Inflammatory macrophage (primary cell): ENCODE measurements at regions not wholly inside any gene's neighbourhood (a gene's known extent, or its start where the extent isn't known, plus 50 kb on each side); places are given as distances from the start of the nearest gene placed in this dataset.

Experiments
- DNase-seq, 2 donors: peaks; one replicate each; pipeline ENCODE4 v3.0.0-alpha.2; 2020 to 2022

DNA sequence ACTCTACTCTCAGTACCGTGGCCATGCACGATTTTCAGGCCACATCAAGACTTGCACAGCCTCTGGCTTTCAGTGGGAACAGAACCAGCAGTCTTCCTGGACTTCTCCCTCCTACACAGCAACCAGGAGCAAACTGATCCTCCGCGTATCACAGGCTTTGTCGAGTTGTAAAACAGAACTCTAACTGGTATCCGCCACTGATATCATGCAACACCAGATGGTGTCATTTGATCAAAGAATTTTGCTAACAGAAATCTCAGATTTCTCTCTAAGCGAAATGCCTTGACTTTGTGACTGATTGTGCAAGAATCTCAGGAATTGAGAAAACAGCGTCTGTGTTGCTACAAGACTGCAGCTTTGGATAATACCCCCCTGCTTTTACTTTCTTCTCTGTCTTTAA, 85.7 kb downstream of the COPS8 start:
- peak; percentile 20 to 34 for DNase-seq

- no peak for DNase-seq
Measured at GRCh38 chr2:237171881-237172280, 86.2 kb downstream of the COPS8 start.

DNA sequence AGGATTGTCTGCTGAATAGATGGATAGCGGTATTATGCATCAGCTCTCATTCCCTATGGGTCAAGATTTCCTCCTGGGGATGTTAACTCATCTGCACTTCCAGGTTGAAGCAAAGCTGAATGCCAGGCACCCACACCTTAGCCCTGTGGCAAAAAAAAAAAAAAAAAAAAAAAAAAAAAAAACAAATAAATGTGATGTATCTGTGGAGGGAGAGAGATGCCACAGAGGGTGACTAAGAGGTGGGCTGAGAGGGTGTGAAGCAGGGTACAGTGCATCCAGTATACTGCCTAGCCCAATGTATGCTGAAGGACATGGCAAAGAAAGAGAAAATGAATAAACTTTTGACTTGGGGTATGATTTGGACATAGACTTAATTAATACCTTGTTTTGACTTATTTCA, 91.4 kb downstream of the COPS8 start:
- no peak for DNase-seq

DNA sequence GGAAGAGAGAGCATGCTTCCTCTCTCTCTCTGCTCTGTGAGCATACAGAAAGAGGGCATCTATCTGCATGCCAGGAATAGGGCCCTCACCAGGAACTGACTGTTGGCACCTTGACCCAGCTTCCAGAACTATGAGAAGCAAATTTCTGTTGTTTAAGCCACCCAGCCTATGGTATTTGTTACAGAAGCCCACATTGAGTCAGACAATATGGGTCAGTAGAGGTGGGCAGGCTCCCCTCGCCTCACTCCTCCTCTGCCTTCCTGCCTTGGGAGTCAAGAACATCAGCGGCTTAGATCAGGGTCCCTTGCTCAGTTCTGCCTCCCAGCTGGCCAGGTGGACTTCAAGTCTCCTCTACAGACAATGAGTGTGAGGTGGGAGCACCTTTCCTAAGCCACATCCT, 92.3 kb downstream of the COPS8 start:
- no peak for DNase-seq

DNA sequence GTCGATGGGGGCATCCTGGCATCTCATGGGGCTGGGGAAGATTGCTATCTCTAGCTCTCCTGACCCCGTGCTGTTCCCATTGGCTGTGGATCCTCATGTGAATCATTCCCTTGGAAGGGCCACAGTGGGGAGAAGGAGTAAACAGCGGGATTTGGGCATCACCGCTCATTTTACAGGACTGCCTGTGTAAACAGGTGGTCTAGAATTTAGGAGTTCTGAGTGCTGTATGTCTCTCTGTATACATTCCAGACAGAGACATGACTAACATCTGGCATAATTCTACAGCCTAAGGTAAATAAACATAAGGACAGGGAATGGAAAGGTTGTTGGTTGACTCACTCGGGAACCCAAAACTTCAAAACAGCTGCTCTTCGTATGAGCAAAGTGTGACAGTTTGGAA, 92.7 kb downstream of the COPS8 start:
- no peak for DNase-seq

DNA sequence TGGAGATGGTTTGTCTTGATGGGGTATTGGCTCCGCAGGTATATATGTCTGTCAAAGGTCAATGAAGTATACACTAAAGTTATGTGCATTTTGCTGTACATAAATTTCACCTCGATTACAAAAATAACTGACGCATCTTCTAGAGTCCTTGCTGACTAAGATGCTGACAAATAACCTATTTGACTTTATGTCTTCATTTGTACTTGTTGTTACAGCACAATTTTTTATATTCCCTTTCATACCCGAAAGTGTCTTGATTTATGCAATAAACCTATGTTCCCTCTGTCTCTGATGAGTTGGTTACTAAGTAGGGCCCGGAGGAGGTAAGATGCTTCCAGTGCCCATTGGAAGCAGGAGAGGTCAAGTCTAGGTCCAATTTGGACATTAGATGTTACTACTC, 93.5 kb downstream of the COPS8 start:
- DNase-seq = no peak

DNA sequence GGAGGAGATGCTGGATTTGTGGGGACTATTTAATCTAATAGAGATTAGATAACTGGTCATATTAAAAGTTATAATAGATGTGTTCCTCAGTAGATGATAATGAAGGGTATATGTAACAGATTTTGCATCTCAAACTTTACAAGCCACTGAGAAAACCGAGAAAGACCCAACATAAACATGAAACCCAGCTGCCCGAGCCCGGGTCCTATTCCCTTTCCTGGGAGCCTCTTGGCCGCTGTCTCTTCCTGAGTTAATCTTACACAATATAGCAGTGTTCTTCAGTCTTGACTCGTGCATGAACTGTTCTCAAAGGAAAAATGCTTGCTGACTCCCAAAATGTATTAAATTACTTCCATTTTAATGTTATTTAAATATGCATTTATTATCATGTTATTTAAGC, 94.5 kb downstream of the COPS8 start:
- no peak for DNase-seq

- DNase-seq = no peak
Measured at GRCh38 chr2:237180987-237181386, 95.3 kb downstream of the COPS8 start.

DNA sequence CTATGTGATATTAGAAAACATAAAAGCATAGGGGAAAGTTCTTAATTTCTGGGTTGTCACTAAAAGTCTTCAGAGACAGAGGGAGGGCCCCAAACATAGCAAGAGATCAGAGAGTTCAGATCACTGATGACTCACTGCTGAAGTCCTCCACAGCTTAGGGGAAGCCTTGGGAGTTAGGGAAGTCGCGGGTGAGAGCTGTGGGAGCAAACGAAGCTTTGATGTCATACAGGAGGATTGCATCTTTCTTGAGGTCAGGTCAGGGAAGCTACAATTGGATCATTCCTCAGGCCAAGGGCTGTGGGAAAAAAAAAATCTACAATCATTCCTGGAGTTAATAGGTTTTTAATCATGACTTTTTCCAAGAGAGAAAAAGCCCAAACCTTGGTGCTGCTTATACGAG, 96.2 kb downstream of the COPS8 start:
- peak; percentile 54 to 77 for DNase-seq

DNA sequence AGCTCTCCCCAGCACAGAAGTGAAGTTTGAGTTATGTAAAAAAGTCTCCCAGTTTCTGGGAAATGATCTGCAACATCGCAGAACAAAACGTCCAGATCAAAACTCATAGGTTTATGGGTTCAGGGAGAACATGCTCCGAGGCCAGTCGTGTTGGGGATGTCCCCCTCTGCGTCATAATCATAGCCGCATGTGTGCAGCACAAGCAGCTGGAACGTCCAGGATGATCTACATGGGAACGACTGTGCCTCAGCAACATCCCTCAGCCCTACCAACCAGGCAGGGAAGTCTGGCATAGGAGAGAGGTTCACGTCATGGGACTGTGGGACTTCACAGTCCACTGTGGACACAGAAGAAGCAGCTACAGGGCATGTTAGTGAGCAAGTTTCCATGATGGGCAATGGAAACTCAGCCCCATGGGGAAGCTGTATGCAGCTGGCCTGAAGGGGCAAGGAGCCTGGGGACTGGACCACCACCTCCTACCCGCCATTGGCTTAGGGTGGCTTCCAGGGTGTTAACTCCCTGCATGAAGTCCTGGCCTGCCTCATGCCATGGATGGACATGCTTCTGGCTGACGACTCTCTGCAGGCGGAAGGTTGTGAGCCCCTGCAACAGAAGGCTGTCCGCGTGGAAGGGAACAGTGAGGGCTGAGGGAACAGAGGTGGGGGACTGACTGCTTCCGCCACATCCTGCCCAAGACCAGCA, 96.9 kb downstream of the COPS8 start:
- DNase-seq = no peak

DNA sequence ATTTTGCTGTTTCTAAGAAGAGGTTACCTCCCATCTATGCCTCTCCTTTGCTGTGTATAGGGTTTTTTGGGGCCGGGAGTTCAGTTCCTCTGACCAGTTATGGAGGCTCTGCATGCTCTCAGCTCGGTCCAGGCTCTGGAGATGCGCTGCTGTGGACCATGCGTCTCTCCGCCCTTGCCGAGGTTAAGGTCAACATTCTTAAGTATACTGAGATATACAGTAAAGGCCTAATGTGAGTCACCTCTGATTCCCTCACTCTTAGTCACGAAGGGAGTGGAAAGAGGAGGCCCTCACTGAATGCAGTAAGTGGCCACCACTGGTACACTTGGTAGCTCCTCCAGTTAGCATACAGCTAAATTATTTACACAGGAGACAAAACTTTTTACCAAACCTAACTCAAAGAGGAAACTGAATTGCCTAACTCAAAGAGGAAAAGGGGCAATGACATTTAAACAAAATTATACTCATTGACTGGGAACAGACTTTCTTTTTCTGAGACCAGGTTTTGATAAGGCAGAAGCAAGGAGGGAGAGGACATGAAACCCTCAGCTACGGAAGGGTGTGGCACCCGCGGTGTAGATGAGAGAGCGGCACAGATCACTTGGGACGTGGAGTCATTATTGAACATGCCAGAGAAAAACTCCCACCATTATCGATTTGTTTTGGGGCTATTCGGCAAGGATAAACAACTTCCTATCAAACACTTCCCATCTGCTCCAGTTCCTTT, 98.7 kb downstream of the COPS8 start:
- DNase-seq = no peak

DNA sequence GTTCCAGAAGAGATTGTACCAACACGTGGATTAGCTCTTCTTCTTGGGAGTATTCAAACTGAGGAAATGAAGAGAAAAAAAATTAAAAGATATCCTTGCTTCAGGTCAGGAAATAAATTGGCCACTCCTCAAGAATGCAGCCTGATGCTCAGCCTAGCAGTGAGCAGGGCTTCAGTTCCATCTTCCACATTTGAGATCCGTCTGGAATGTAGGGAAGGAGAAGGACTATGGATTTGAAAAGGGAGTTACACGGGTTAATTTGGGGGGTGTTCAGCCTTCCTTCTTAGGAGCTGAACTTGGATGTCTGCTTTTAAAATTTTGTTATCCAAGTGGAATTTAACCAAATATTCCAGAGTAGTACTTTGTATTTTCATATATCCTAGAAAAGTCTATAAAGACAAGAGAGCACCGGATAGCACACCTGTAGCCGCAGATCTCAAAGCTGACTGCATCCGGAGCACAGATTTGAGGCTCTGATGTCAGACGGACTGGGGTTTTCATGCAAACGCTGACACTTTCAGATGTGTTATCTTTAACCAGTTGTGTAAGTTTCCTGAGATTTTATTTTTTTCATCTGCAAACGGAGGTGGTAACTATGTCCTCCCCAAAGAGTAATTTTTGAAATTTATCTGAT, 99.3 kb downstream of the COPS8 start:
- no peak for DNase-seq

DNA sequence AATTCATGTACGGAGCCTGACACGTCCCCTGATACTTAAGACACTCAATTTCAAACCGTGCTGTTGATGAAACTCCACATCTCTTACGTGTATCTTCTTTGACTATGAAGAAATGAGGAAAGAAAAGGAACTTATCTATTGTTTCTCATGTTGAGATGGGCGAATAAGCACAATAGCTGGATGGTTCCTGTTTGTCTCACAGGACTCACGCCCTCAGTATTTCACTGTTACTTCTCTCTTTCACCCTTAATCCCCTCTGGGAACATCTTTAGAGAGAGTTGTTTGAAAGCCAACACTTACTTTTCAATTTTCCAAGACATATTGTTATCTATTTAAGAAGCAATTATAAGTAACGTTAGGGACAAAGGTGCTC, 99.8 kb downstream of the COPS8 start:
- peak; percentile 61 to 72 for DNase-seq

GRCh38 chr2:237189799-237190198, 104.1 kb downstream of the COPS8 start:
- DNase-seq = no peak

GRCh38 chr2:237190966-237191713, 105.5 kb downstream of the COPS8 start:
- DNase-seq = peak; percentile 13 to 35

DNA sequence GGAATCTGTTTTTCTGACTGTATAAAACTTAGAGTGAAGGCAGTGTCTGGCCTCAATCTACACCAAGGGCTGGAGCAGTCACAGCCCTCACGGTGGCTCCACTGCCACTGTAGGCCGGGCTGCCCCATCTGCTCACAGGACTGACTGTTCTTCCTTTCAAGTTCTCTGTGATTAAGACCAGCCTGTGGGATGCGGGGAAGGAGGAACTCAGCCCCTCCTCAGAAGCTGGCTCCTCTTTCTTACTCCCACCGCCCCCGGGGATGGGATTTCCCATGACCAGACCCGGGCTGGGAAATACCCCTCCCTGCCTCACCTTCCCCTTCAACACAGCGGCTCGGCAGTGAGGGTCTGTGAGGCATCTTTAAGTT, 106.0 kb downstream of the COPS8 start:
- DNase-seq = no peak

- DNase-seq = no peak
Measured at GRCh38 chr2:237192881-237193280, 107.2 kb downstream of the COPS8 start.

- DNase-seq = no peak
Measured at GRCh38 chr2:237193436-237193835, 107.7 kb downstream of the COPS8 start.

DNA sequence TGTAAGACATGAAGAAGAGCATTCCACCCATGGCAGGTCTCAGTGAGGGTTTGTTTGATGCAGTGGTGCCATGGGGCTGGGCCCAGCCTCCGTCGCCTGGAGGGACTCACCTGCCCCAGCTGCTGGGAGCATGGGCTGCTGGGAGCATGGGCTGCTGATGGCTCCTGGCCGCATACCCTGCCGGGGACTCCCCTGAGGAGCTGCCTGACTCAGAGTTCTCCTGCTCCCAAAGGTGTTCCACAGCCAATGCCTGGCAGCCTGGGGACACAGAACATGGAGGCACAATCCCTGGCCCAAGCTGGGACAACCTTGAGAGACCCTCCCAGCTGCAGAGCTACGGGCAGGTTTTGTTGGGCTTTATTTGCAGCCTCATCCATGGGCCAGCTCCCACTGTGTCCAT, 108.4 kb downstream of the COPS8 start:
- no peak for DNase-seq

GRCh38 chr2:237194906-237195305, 109.2 kb downstream of the COPS8 start:
- no peak for DNase-seq

GRCh38 chr2:237195396-237196120, 109.9 kb downstream of the COPS8 start:
- DNase-seq = no peak

- DNase-seq = no peak
Measured at GRCh38 chr2:237196409-237196808, 110.7 kb downstream of the COPS8 start.
